ENCODE measurements at regions not wholly inside any gene's neighbourhood (a gene's known extent, or its start where the extent isn't known, plus 50 kb on each side); places are given as distances from the start of the nearest gene placed in this dataset.

GRCh38 chr7:110119883-110120581 is 970.9 kb upstream of the LRRN3 start:
- TF ChIP-seq GATA3 (IDR thresholded peaks at IDR 0.05; ENCODE audit: low read depth, low read length) (no peak), GATA2 (IDR thresholded peaks at IDR 0.05; ENCODE audit: low read depth, low read length) (no peak)

Data from SH-SY5Y (cell line).